Adrenal gland (tissue), 9 donors: ENCODE measurements at regions not wholly inside any gene's neighbourhood (a gene's known extent, or its start where the extent isn't known, plus 50 kb on each side); places are given as distances from the start of the nearest gene placed in this dataset.
"Not testable (repeated sequence)": the region's sequence is repeated elsewhere in the genome, so short reads cannot be mapped to it uniquely, and the experiment has no call there.

Experiments
- DNase-seq, 7 donors: peaks; one replicate each; pipeline ENCODE4 v3.0.0-alpha.2; 2019 to 2020
- H3K27ac ChIP-seq, 5 donors: fragments of 200-600 bp; sonication (generic) in 4 of 5; 1 replicate in 3 of 5; 2 replicates in 2 of 5; pipeline versions ENCODE4 v1.5.1 to v1.8.0; 2016 to 2020; ENCODE audit warnings: mild to moderate bottlenecking in 1 of 5
- H3K27me3 ChIP-seq: fragments of 200-600 bp; 2 replicates; pipeline ENCODE4 v1.8.0; 2021
- H3K36me3 ChIP-seq, 2 donors: fragments of 200-600 bp; replicated peaks in 1 of 2; 1 replicate in 1 of 2; 2 replicates in 1 of 2; pipeline versions ENCODE4 v1.5.1 to v1.8.0; 2018 to 2022
- H3K4me1 ChIP-seq, 2 donors: fragments of 200-600 bp; replicated peaks in 1 of 2; 1 replicate in 1 of 2; 2 replicates in 1 of 2; pipeline versions ENCODE4 v1.5.1 to v1.8.0; 2018 to 2021
- H3K4me3 ChIP-seq, 4 donors: fragments of 200-600 bp; sonication (generic) in 3 of 4; one replicate each; pipeline ENCODE4 v1.5.1; 2016 to 2018
- H3K9me3 ChIP-seq, 3 donors: fragments of 200-600 bp; sonication (generic) in 1 of 3; replicated peaks in 1 of 3; 1 replicate in 2 of 3; 2 replicates in 1 of 3; pipeline versions ENCODE4 v1.5.1 to v1.8.0; 2016 to 2021
- POLR2A ChIP-seq, 2 donors: fragments of 450-650 bp; IDR thresholded peaks; one replicate each; pipeline ENCODE4 v1.6.1; 2017; ENCODE audit warnings: antibody characterized with exemption in 2 of 2, mild to moderate bottlenecking in 2 of 2, moderate library complexity in 1 of 2
- WGBS, 4 donors: extraction: QIAGEN DNeasy Blood & Tissue Kit in 2 of 4; methylation state at CpG; one replicate each; pipeline versions ENCODE4 v1.1.5 to v1.1.7; 2013 to 2017; 5-methylcytosine and 5-hydroxymethylcytosine counted together
- intact Hi-C, 2 donors: fragments of 100-400 bp; cut with DNase I; formaldehyde crosslinking; loops; one replicate each; pipeline versions ENCODE4 v1.14.1 to v1.15.0; 2022 to 2023
- TF ChIP-seq, protein P1 (sequence below), 6 experiments: fragments of 450-650 bp in 4 of 6; fragments of 200-600 bp in 2 of 6; sonication (generic) in 1 of 6; IDR thresholded peaks; 1 replicate in 5 of 6; 2 replicates in 1 of 6; pipeline versions ENCODE4 v1.5.1 to v1.8.0; 2016 to 2021; ENCODE audit warnings: antibody characterized with exemption in 6 of 6, mild to moderate bottlenecking in 2 of 6, moderate library complexity in 1 of 6
- donor health status: healthy with polysubstance abuse.
- donor health status: Bipolar disorder and iron deficiency.
- donor health status: DM: yes; HTN: yes; CAD: no.
- donor health status: DM: no; HTN: no; CAD: no.
- donor health status: DM: no; HTN: no; CAD: no.

- Histone ChIP-seq H3K27me3 (no peaks in the 10 kb centered on the region), H3K36me3 (peaks cover 0 to 14% of the 10 kb centered on the region in 2 donors), H3K27ac (no peak overlapping the region), H3K4me1 (no peaks in the 10 kb centered on the region), H3K9me3 (no peaks in the 10 kb centered on the region), H3K4me3 (no peak overlapping the region)
- intact Hi-C loops = no loop called here
- TF ChIP-seq POLR2A (IDR thresholded peaks at IDR 0.05) = no peak
- TF ChIP-seq, protein P1, sequence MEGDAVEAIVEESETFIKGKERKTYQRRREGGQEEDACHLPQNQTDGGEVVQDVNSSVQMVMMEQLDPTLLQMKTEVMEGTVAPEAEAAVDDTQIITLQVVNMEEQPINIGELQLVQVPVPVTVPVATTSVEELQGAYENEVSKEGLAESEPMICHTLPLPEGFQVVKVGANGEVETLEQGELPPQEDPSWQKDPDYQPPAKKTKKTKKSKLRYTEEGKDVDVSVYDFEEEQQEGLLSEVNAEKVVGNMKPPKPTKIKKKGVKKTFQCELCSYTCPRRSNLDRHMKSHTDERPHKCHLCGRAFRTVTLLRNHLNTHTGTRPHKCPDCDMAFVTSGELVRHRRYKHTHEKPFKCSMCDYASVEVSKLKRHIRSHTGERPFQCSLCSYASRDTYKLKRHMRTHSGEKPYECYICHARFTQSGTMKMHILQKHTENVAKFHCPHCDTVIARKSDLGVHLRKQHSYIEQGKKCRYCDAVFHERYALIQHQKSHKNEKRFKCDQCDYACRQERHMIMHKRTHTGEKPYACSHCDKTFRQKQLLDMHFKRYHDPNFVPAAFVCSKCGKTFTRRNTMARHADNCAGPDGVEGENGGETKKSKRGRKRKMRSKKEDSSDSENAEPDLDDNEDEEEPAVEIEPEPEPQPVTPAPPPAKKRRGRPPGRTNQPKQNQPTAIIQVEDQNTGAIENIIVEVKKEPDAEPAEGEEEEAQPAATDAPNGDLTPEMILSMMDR (IDR thresholded peaks at IDR 0.05) = no peak
- WGBS, 4 donors = 73 to 82% (median 79%) methylated on average over 4 of the region's 4 CpGs
- DNase-seq = peak in 1 of 7 donors; percentile 31
Measured at GRCh38 chr3:51588724-51589123, 50.2 kb downstream of the RAD54L2 start.

GRCh38 chr3:51591231-51591630 lies 52.7 kb downstream of the RAD54L2 start:
- TF ChIP-seq, protein P1 (IDR thresholded peaks at IDR 0.05) = no peak
- no peak for TF ChIP-seq POLR2A (IDR thresholded peaks at IDR 0.05)
- no peak for DNase-seq
- Histone ChIP-seq H3K9me3 (no peaks in the 10 kb centered on the region), H3K27me3 (no peaks in the 10 kb centered on the region), H3K36me3 (peaks cover 0 to 14% of the 10 kb centered on the region in 2 donors), H3K27ac (no peak overlapping the region), H3K4me3 (no peak overlapping the region), H3K4me1 (no peaks in the 10 kb centered on the region)
- 78 to 89% (median 79%) methylated on average over 5 of the region's 5 CpGs for WGBS, 4 donors
- intact Hi-C loops = no loop called here

DNA sequence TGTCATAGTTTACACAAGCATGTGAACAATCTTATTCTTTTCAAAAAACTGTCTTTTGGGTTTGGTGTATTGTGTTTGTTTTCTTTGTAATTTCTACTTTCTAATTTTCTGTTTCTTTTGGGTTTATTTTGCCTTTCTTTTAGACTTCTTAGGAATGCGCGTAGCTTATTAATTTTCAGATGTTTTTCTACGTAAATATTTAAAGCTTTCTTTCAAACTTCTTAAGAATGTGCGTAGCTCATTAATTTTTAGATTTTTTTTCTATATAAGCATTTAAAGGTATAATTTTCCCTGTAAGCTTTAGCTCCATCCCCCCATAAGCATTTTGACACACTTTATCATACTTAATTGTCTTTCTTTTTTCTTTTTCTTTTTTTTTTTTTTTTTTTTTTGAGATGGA lies 55.2 kb downstream of the RAD54L2 start:
- intact Hi-C loops = no loop called here
- no peaks in the 10 kb centered on the region for H3K27me3 ChIP-seq
- H3K4me1 ChIP-seq = no peaks in the 10 kb centered on the region
- DNase-seq = no peak
- H3K27ac ChIP-seq = no peak overlapping the region
- TF ChIP-seq, protein P1 (IDR thresholded peaks at IDR 0.05) = no peak
- no peak for TF ChIP-seq POLR2A (IDR thresholded peaks at IDR 0.05)
- 93 to 98% (median 97%) methylated on average over 4 of the region's 4 CpGs for WGBS, 4 donors
- H3K9me3 ChIP-seq = no peaks in the 10 kb centered on the region
- H3K4me3 ChIP-seq = no peak overlapping the region
- H3K36me3 ChIP-seq = peaks cover 0 to 14% of the 10 kb centered on the region in 2 donors

- WGBS, 4 donors = 94 to 98% (median 95%) methylated on average over 8 of the region's 8 CpGs
- H3K36me3 ChIP-seq, H3K27me3 ChIP-seq, H3K9me3 ChIP-seq, H3K4me3 ChIP-seq, intact Hi-C loops, H3K27ac ChIP-seq, H3K4me1 ChIP-seq, DNase-seq: not testable (repeated sequence)
Measured at GRCh38 chr3:51599638-51600037, 61.1 kb downstream of the RAD54L2 start.

DNA sequence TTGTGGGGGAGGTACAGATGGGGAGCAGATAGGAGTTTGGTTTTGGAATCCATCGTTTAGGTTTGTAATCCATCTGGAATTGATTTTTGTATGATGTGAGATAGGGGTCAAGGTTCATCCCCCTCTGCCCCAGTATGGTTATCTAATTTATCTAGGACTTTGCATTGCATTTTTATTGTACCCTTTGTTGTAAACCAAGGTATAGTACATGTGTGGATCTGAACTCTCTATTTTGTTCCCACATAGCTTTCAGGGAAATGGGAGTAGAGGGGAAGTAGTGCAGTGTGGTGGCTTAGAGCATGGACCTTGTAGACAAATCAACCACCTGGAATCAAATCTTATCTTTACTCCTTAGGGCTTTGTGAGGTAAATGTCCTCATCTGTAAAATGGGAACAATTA lies 65.7 kb downstream of the RAD54L2 start:
- no peaks in the 10 kb centered on the region for H3K4me1 ChIP-seq
- 56 to 89% (median 83%) methylated on average over 1 of the region's 1 CpG for WGBS, 4 donors
- no peak overlapping the region for H3K27ac ChIP-seq
- intact Hi-C loops = no loop called here
- no peak for DNase-seq
- no peak for TF ChIP-seq POLR2A (IDR thresholded peaks at IDR 0.05)
- TF ChIP-seq, protein P1 (IDR thresholded peaks at IDR 0.05) = no peak
- no peaks in the 10 kb centered on the region for H3K36me3 ChIP-seq
- no peaks in the 10 kb centered on the region for H3K27me3 ChIP-seq
- no peak overlapping the region for H3K4me3 ChIP-seq
- no peaks in the 10 kb centered on the region for H3K9me3 ChIP-seq
